B cell (primary cell): ENCODE measurements at regions not wholly inside any gene's neighbourhood (a gene's known extent, or its start where the extent isn't known, plus 50 kb on each side); places are given as distances from the start of the nearest gene placed in this dataset.

Experiments
- ATAC-seq: fragments of 200-7000 bp; cut with Tn5 transposase; one replicate; pipeline ENCODE4 v1.10.0; 2021; ENCODE audit warnings: low read depth, mild to moderate bottlenecking, moderate number of reproducible peaks, moderate library complexity
- CTCF ChIA-PET: fragments of 350-600 bp; sonication (Branson Sonifier 250); formaldehyde crosslinking; loops from one replicate; lab custom pipeline; 2021; ENCODE audit warnings: antibody characterized with exemption, inconsistent platforms; lab: Charles Lee
- POLR2A ChIA-PET: fragments of 350-600 bp; sonication (Branson Sonifier 250); formaldehyde crosslinking; loops from one replicate; lab custom pipeline; 2021; ENCODE audit warnings: antibody characterized with exemption; lab: Charles Lee
- DNase-seq: peaks from one replicate; pipeline ENCODE4 v3.0.0; 2013
- H2AFZ ChIP-seq: 2 replicates; pipeline ENCODE4 v1.6.1; 2012; ENCODE audit warnings: mild to moderate bottlenecking, low read depth, low read length; ENCODE audit not compliant: insufficient read depth, poor library complexity, severe bottlenecking
- H3K27ac ChIP-seq, 2 donors: 1 replicate in 1 of 2; 2 replicates in 1 of 2; pipeline ENCODE4 v1.5.1; 2012 to 2013; ENCODE audit warnings: low read length in 2 of 2, mild to moderate bottlenecking in 2 of 2, moderate library complexity in 1 of 2
- H3K27me3 ChIP-seq, 4 experiments: fragments of 200-600 bp in 1 of 4; sonication (generic) in 1 of 4; replicated peaks in 1 of 4; 1 replicate in 2 of 4; 2 replicates in 2 of 4; pipeline versions ENCODE4 v1.6.1 to v1.7.0; 2013 to 2016; ENCODE audit warnings: low read length in 3 of 4, mild to moderate bottlenecking in 2 of 4, mixed read lengths in 1 of 4, moderate library complexity in 1 of 4; ENCODE audit not compliant: insufficient read depth in 4 of 4, control insufficient read depth in 3 of 4; ENCODE audit errors: control extremely low read depth in 1 of 4
- H3K36me3 ChIP-seq, 2 experiments: replicated peaks in 1 of 2; 1 replicate in 1 of 2; 2 replicates in 1 of 2; pipeline versions ENCODE4 v1.6.1 to v1.7.1; 2013; ENCODE audit warnings: low read length in 1 of 2; ENCODE audit not compliant: insufficient read depth in 2 of 2, control insufficient read depth in 1 of 2; ENCODE audit errors: control extremely low read depth in 1 of 2, extremely low read depth in 1 of 2
- H3K4me1 ChIP-seq, 2 donors: fragments of 200-600 bp in 1 of 2; sonication (generic) in 1 of 2; 1 replicate in 1 of 2; 2 replicates in 1 of 2; pipeline versions ENCODE4 v1.5.1 to v1.6.1; 2013 to 2017; ENCODE audit warnings: low read length in 2 of 2; ENCODE audit not compliant: control insufficient read depth in 2 of 2, insufficient read depth in 2 of 2
- H3K4me2 ChIP-seq: replicated peaks from 2 replicates; pipeline ENCODE3; 2012; ENCODE audit warnings: mild to moderate bottlenecking, low read depth, low read length; ENCODE audit not compliant: poor library complexity, severe bottlenecking
- H3K4me3 ChIP-seq, 5 experiments: fragments of 200-600 bp in 1 of 5; sonication (generic) in 1 of 5; 1 replicate in 3 of 5; 2 replicates in 2 of 5; pipeline versions ENCODE4 v1.5.1 to v1.7.0; 2011 to 2016; ENCODE audit warnings: low read length in 4 of 5, mild to moderate bottlenecking in 4 of 5, low read depth in 2 of 5, control low read depth in 1 of 5, moderate library complexity in 1 of 5; ENCODE audit not compliant: insufficient read depth in 1 of 5; ENCODE audit errors: control extremely low read depth in 1 of 5, extremely low read depth in 1 of 5
- H3K79me2 ChIP-seq: fragments of 200-600 bp; sonication (generic); one replicate; pipeline ENCODE4 v1.6.0; 2016; ENCODE audit warnings: low read length; ENCODE audit not compliant: control insufficient read depth, insufficient read depth
- H3K9ac ChIP-seq: fragments of 200-600 bp; sonication (generic); 2 replicates; pipeline ENCODE4 v1.6.1; 2017; ENCODE audit warnings: mild to moderate bottlenecking, low read length, moderate library complexity
- H3K9me3 ChIP-seq, 3 donors: one replicate each; pipeline versions ENCODE4 v1.6.1 to v1.7.1; 2013; ENCODE audit warnings: low read length in 2 of 3; ENCODE audit not compliant: control insufficient read depth in 2 of 3, insufficient read depth in 1 of 3; ENCODE audit errors: control extremely low read depth in 1 of 3
- H4K20me1 ChIP-seq: 2 replicates; pipeline ENCODE4 v1.6.0; 2012; ENCODE audit warnings: mild to moderate bottlenecking, low read length; ENCODE audit not compliant: insufficient read depth, control insufficient read depth, poor library complexity, severe bottlenecking
- H3K27ac Mint-ChIP-seq: one replicate; pipeline ENCODE4 v1.8.0; 2021; ENCODE audit warnings: mixed read lengths
- H3K27me3 Mint-ChIP-seq: one replicate; pipeline ENCODE4 v1.8.0; 2021; ENCODE audit warnings: mixed read lengths
- H3K4me1 Mint-ChIP-seq: one replicate; pipeline ENCODE4 v1.8.0; 2021; ENCODE audit warnings: mixed read lengths
- H3K4me3 Mint-ChIP-seq: one replicate; pipeline ENCODE4 v1.8.0; 2021; ENCODE audit warnings: mixed read lengths
- H3K9me3 Mint-ChIP-seq: one replicate; pipeline ENCODE4 v1.8.0; 2022; ENCODE audit warnings: mixed read lengths; ENCODE audit not compliant: insufficient read depth
- EZH2 ChIP-seq: IDR thresholded peaks from 2 replicates; pipeline ENCODE4 v1.6.1; 2012; ENCODE audit warnings: borderline replicate concordance, low read depth, mild to moderate bottlenecking, moderate library complexity, low read length; ENCODE audit not compliant: insufficient read depth, poor library complexity, severe bottlenecking
- WGBS: methylation state at CpG from one replicate; pipeline ENCODE4 v1.1.5; 2013; ENCODE audit warnings: missing lambda C conversion rate; ENCODE audit not compliant: insufficient coverage; 5-methylcytosine and 5-hydroxymethylcytosine counted together
- intact Hi-C: fragments of 100-400 bp; cut with micrococcal nuclease; formaldehyde crosslinking; loops from one replicate; pipeline ENCODE4 v1.10.0; 2022
- TF ChIP-seq, protein P1 (sequence below): fragments of 200-600 bp; IDR thresholded peaks from one replicate; pipeline ENCODE4 v1.8.0; 2022; ENCODE audit warnings: antibody characterized with exemption, mild to moderate bottlenecking

DNA sequence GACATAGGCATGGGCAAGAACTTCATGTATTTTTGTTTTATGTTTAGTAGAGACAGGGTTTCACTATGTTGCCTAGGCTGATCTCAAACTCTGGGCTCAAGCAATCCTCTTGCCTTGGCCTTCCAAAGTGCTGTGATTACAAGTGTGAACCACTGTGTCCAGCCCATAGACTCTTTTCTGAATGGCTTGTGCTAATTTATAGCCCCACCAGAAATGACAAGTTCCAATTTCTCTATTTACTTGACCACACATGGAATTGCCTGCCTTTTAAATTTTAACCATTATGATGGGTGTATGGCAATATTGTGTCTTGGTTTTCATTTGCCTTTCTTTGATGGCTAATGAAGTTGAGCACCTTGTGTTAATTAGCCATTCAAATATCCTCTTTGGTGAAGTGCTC lies 85.8 kb upstream of the NECTIN1 start:
- POLR2A ChIA-PET: no interaction called here
- Histone ChIP-seq H3K4me3 (no peak overlapping the region), H3K9ac (no peak overlapping the region), H4K20me1 (no peaks in the 10 kb centered on the region), H3K79me2 (no peaks in the 10 kb centered on the region), H2AFZ (no peak overlapping the region), H3K27me3 (no peaks in the 10 kb centered on the region), H3K36me3 (no peaks in the 10 kb centered on the region), H3K4me1 (no peaks in the 10 kb centered on the region), H3K9me3 (no peaks in the 10 kb centered on the region), H3K27ac (no peak overlapping the region), H3K4me2 (no peak overlapping the region)
- CTCF ChIA-PET: no interaction called here
- DNase-seq (no peak), ATAC-seq (no peak)
- no peaks in the 10 kb centered on the region for H3K4me1 Mint-ChIP-seq
- TF ChIP-seq EZH2: no peak
- TF ChIP-seq, protein P1, sequence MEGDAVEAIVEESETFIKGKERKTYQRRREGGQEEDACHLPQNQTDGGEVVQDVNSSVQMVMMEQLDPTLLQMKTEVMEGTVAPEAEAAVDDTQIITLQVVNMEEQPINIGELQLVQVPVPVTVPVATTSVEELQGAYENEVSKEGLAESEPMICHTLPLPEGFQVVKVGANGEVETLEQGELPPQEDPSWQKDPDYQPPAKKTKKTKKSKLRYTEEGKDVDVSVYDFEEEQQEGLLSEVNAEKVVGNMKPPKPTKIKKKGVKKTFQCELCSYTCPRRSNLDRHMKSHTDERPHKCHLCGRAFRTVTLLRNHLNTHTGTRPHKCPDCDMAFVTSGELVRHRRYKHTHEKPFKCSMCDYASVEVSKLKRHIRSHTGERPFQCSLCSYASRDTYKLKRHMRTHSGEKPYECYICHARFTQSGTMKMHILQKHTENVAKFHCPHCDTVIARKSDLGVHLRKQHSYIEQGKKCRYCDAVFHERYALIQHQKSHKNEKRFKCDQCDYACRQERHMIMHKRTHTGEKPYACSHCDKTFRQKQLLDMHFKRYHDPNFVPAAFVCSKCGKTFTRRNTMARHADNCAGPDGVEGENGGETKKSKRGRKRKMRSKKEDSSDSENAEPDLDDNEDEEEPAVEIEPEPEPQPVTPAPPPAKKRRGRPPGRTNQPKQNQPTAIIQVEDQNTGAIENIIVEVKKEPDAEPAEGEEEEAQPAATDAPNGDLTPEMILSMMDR: no peak
- peaks cover 4% of the 10 kb centered on the region for H3K9me3 Mint-ChIP-seq
- H3K27me3 Mint-ChIP-seq: peaks cover 17% of the 10 kb centered on the region
- intact Hi-C loops: no loop called here
- no peak overlapping the region for H3K27ac Mint-ChIP-seq
- no peak overlapping the region for H3K4me3 Mint-ChIP-seq

DNA sequence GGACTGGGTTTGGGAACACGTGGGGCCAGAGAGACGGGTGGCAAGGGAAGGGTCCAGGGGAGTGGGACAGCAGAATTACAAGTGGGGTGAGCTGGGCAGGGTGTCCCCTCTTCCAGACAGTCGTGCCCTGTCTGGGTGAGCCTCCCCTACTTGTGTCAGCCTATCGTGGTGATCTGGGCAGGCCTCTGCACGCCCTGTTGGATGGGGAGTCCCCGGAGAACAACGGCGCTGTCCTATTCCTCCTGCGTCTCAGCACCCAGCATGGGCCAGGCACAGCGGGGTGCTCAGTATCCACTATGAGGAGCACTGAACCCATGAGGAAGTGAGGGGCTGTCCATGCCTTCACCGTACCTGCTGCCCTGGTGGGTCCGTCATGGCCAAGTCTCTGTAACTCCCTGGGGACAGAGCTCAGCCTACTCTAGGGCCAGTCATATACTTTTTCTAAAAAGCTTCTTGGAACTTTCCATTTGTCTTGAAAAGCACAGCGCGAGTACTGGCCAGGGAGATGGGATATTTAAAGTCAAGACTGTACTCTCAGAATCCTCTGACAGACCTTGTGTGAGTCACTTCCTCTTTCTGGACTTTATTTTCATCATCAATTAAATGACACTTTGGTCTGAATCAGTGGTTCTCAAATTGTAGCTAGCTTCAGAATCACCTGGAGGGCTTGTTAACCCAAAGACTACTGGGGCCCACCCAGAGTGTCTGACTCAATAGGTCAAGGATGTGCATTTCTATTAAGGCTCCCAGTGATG lies 81.7 kb upstream of the NECTIN1 start:
- ATAC-seq: no peak
- POLR2A ChIA-PET: no interaction called here

More for the DNA sequence above, 81.7 kb upstream of the NECTIN1 start:
- Histone ChIP-seq H3K27me3 (peaks cover 0 to 2% (median 0%) of the 10 kb centered on the region in 4 experiments), H3K4me1 (no peaks in the 10 kb centered on the region), H2AFZ (no peak overlapping the region), H3K27ac (no peak overlapping the region), H4K20me1 (no peaks in the 10 kb centered on the region), H3K9me3 (no peaks in the 10 kb centered on the region), H3K4me2 (no peak overlapping the region), H3K9ac (no peak overlapping the region), H3K4me3 (no peak overlapping the region), H3K79me2 (no peaks in the 10 kb centered on the region), H3K36me3 (no peaks in the 10 kb centered on the region)
- H3K9me3 Mint-ChIP-seq: peaks cover 4% of the 10 kb centered on the region
- CTCF ChIA-PET: no interaction called here
- intact Hi-C loops: no loop called here
- TF ChIP-seq EZH2: no peak
- TF ChIP-seq, protein P1: no peak
- H3K27ac Mint-ChIP-seq: no peak overlapping the region
- H3K4me3 Mint-ChIP-seq: no peak overlapping the region
- 87% methylated on average over 9 of the region's 14 CpGs for WGBS
- no peaks in the 10 kb centered on the region for H3K4me1 Mint-ChIP-seq
- H3K27me3 Mint-ChIP-seq: peaks cover 14% of the 10 kb centered on the region
- no peak for DNase-seq
